Peyer's patch (tissue), 4 donors: ENCODE measurements at regions not wholly inside any gene's neighbourhood (a gene's known extent, or its start where the extent isn't known, plus 50 kb on each side); places are given as distances from the start of the nearest gene placed in this dataset.

Experiments used
- POLR2A ChIP-seq, 2 donors: fragments of 450-650 bp; IDR thresholded peaks; one replicate each; pipeline ENCODE4 v1.5.1; 2017; ENCODE audit warnings: antibody characterized with exemption in 2 of 2, mild to moderate bottlenecking in 2 of 2, moderate library complexity in 2 of 2
- TF ChIP-seq, protein P1 (sequence below), 6 experiments: fragments of 450-650 bp in 4 of 6; fragments of 200-600 bp in 2 of 6; sonication (generic) in 1 of 6; IDR thresholded peaks; one replicate each; pipeline ENCODE4 v1.5.1; 2017 to 2019; ENCODE audit warnings: antibody characterized with exemption in 6 of 6, mild to moderate bottlenecking in 3 of 6, moderate library complexity in 1 of 6

DNA sequence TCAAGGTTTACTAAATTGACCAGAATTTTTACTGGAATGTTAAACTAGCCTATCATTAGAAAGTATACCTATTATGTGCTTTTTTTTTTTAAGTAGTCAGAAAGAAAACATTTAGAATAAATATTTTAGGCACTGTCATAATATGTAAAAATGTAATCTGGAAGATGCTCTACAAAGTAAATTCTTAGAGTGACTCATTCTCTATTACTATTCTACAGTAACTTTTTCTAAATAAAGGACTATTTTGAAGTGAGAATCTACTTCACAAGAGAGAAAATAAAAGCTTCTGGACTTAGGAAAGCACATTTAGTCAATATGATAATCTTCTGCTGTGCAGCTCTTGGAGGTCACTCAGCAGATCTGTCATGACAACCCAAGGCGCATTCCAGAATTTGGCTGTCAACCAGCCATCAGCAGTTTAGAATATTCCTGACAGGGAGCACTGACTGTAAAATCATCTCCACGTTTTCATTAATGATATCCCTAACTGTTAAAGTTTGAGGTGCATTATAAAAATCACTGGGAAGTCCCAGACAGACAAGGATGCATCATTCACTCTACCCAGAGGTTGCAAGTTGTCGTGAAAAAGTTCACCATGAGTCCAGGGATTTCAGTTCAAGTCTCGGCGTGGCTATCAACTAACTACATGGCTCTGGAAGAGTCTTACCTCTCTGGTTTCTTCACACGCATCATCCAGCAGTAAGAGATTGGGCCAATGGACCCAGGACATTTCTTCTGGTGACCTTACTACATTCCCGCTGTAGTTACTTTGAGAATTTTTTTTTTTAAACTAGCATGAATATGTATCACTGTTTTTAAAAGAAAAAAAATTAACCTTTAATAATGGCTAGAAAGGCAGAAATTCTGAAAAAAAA lies 374.9 kb downstream of the GJA1 start:
- TF ChIP-seq, protein P1, sequence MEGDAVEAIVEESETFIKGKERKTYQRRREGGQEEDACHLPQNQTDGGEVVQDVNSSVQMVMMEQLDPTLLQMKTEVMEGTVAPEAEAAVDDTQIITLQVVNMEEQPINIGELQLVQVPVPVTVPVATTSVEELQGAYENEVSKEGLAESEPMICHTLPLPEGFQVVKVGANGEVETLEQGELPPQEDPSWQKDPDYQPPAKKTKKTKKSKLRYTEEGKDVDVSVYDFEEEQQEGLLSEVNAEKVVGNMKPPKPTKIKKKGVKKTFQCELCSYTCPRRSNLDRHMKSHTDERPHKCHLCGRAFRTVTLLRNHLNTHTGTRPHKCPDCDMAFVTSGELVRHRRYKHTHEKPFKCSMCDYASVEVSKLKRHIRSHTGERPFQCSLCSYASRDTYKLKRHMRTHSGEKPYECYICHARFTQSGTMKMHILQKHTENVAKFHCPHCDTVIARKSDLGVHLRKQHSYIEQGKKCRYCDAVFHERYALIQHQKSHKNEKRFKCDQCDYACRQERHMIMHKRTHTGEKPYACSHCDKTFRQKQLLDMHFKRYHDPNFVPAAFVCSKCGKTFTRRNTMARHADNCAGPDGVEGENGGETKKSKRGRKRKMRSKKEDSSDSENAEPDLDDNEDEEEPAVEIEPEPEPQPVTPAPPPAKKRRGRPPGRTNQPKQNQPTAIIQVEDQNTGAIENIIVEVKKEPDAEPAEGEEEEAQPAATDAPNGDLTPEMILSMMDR (IDR thresholded peaks at IDR 0.05) = no peak
- no peak for TF ChIP-seq POLR2A (IDR thresholded peaks at IDR 0.05)
